ENCODE measurements at regions not wholly inside any gene's neighbourhood (a gene's known extent, or its start where the extent isn't known, plus 50 kb on each side); places are given as distances from the start of the nearest gene placed in this dataset.

DNA sequence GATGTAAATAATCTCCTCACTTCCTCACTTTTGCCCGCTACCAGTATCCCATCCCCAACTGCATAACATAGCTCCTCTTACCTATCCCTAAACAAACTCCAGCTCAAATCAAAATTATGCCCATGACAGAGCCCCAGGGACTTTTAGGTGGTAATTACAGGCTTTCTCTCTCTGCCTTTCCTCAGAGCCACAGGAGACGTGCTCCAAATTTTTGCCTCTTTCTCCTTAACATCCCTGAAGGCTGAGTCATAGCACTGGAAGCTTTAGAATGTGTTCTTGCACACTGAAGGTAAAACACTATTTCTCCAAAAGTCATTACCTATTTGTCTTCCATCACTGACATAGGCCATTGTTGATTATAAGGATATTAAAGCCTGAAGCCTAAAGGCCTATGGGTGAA lies 263.5 kb upstream of the PLD5 start (continued):
- TF ChIP-seq, protein P1, sequence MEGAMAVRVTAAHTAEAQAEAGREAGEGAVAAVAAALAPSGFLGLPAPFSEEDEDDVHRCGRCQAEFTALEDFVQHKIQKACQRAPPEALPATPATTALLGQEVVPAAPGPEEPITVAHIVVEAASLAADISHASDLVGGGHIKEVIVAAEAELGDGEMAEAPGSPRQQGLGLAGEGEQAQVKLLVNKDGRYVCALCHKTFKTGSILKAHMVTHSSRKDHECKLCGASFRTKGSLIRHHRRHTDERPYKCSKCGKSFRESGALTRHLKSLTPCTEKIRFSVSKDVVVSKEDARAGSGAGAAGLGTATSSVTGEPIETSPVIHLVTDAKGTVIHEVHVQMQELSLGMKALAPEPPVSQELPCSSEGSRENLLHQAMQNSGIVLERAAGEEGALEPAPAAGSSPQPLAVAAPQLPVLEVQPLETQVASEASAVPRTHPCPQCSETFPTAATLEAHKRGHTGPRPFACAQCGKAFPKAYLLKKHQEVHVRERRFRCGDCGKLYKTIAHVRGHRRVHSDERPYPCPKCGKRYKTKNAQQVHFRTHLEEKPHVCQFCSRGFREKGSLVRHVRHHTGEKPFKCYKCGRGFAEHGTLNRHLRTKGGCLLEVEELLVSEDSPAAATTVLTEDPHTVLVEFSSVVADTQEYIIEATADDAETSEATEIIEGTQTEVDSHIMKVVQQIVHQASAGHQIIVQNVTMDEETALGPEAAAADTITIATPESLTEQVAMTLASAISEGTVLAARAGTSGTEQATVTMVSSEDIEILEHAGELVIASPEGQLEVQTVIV (IDR thresholded peaks at IDR 0.05; ENCODE audit: borderline replicate concordance, partially characterized antibody): no peak
- TF ChIP-seq WRNIP1 (IDR thresholded peaks at IDR 0.05; ENCODE audit: borderline replicate concordance, low read depth, low read length): no peak

DNA sequence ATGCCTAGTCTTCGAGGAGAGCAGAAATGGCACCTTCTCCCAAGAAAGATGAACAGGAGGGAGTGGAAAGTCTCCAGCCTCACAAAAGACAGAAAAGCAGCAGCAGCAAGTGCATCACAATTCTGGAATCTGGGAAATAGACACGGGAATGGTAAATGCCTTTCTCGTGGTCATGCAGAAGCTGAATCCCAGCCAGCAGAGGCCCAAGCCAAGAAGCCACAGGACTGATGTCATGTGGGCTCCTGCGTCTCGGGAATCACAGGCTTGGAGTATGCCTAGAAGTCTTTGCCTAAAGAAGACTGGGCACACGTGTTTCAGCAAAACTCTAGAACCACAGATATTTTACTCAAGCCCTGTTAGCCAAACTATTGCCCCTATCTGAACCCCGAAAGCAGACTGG lies 260.3 kb upstream of the PLD5 start:
- H3K4me3 ChIP-seq: no peak overlapping the region
- 17% methylated on average over 7 of the region's 7 CpGs for WGBS (ENCODE audit: insufficient coverage, insufficient replicate concordance, low lambda C conversion rate, missing lambda C conversion rate)
- H3K4me1 ChIP-seq (ENCODE audit: control insufficient read depth, insufficient read depth, low read length): peaks cover 4% of the 10 kb centered on the region; the same call in 1 of the 2 replicates
- ChIA-PET CTCF (no interaction called here), POLR2A (no interaction called here), RAD21 (ENCODE audit: unreplicated experiment) (no interaction called here), SMC1A (ENCODE audit: uncharacterized antibody, unreplicated experiment) (no interaction called here)
- no peak for DNase-seq (ENCODE audit: low read depth, low spot score)
- no peaks in the 10 kb centered on the region for H3K36me3 ChIP-seq (ENCODE audit: control insufficient read depth in 2 of 2, insufficient read depth in 2 of 2, low read length in 1 of 2)
- no peaks in the 10 kb centered on the region for H4K20me1 ChIP-seq (ENCODE audit: control insufficient read depth, insufficient read depth)
- intact Hi-C loops (cut with micrococcal nuclease; ENCODE audit: unreplicated experiment) (no loop called here), in situ Hi-C loops (cut with MboI) (loop anchor here (25.0 kb wide), 1 partner anchor 527 kb away; no protein-coding TSS in a partner anchor)
- H3K4me2 ChIP-seq (ENCODE audit: control insufficient read depth, insufficient read depth): no peak overlapping the region
- peaks cover 0 to 2% of the 10 kb centered on the region in 2 experiments; a peak in 2 of 4 replicates for H3K27me3 ChIP-seq (replicated peaks in 1 of 2; ENCODE audit: control insufficient read depth in 2 of 2, insufficient read depth in 2 of 2, low read length in 1 of 2)
- no peak for ATAC-seq
- BruUV-seq (replicated peaks): no TSS peak
- no peaks in the 10 kb centered on the region for H3K9me3 ChIP-seq (replicated peaks; ENCODE audit: control insufficient read depth, insufficient read depth, low read length)
- no peaks in the 10 kb centered on the region for H3K79me2 ChIP-seq (ENCODE audit: control insufficient read depth, insufficient read depth, low read length)
- H2AFZ ChIP-seq (ENCODE audit: control insufficient read depth, low read depth, low read length): no peak overlapping the region
- no peak for FAIRE-seq
- no peak overlapping the region for H3K9ac ChIP-seq (ENCODE audit: control insufficient read depth, insufficient read depth, low read length)
- no peak overlapping the region for H3K27ac ChIP-seq (ENCODE audit: control insufficient read depth, insufficient read depth)
- no peak for TF ChIP-seq IKZF1 (conservative IDR thresholded peaks at IDR 0.05)
- TF ChIP-seq RAD21 (IDR thresholded peaks at IDR 0.05; ENCODE audit: insufficient read depth, low read depth, low read length): no peak
- TF ChIP-seq POLR2AphosphoS5 (IDR thresholded peaks at IDR 0.05; ENCODE audit: low read length): no peak
- TF ChIP-seq ZBTB11 (CRISPR knock-in tag; IDR thresholded peaks at IDR 0.05): no peak
- no peak for TF ChIP-seq YY1 (IDR thresholded peaks at IDR 0.05; ENCODE audit: low read depth, low read length)
- no peak for TF ChIP-seq ZNF687 (IDR thresholded peaks at IDR 0.05)
- no peak for TF ChIP-seq MYB (IDR thresholded peaks at IDR 0.05; ENCODE audit: borderline replicate concordance, low read depth, low read length)

Data from GM12878 (cell line).